ENCODE measurements at regions not wholly inside any gene's neighbourhood (a gene's known extent, or its start where the extent isn't known, plus 50 kb on each side); places are given as distances from the start of the nearest gene placed in this dataset.

GRCh38 chr6:159582736-159583135 is 110.3 kb downstream of the SOD2 start:
- Histone ChIP-seq H3K36me3 (replicated peaks; ENCODE audit: insufficient read depth, low read depth) (no peaks in the 10 kb centered on the region), H3K4me3 (no peak overlapping the region), H3K4me1 (ENCODE audit: insufficient read depth) (no peaks in the 10 kb centered on the region), H3K79me2 (no peaks in the 10 kb centered on the region), H2AFZ (no peak overlapping the region), H3K9me2 (replicated peaks; ENCODE audit: insufficient read depth) (no peaks in the 10 kb centered on the region), H3K27ac (no peak overlapping the region), H4K20me1 (ENCODE audit: insufficient read depth, poor library complexity, severe bottlenecking) (no peaks in the 10 kb centered on the region), H3K4me2 (no peak overlapping the region), H3K9me3 (ENCODE audit: low read depth) (no peaks in the 10 kb centered on the region), H3K27me3 (no peaks in the 10 kb centered on the region)
- no peak for DNase-seq (ENCODE audit: low spot score)
- TF ChIP-seq, protein P1, sequence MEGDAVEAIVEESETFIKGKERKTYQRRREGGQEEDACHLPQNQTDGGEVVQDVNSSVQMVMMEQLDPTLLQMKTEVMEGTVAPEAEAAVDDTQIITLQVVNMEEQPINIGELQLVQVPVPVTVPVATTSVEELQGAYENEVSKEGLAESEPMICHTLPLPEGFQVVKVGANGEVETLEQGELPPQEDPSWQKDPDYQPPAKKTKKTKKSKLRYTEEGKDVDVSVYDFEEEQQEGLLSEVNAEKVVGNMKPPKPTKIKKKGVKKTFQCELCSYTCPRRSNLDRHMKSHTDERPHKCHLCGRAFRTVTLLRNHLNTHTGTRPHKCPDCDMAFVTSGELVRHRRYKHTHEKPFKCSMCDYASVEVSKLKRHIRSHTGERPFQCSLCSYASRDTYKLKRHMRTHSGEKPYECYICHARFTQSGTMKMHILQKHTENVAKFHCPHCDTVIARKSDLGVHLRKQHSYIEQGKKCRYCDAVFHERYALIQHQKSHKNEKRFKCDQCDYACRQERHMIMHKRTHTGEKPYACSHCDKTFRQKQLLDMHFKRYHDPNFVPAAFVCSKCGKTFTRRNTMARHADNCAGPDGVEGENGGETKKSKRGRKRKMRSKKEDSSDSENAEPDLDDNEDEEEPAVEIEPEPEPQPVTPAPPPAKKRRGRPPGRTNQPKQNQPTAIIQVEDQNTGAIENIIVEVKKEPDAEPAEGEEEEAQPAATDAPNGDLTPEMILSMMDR (IDR thresholded peaks at IDR 0.05; ENCODE audit: poor library complexity) = no peak
- WGBS (ENCODE audit: low lambda C conversion rate, missing lambda C conversion rate) = 91% methylated on average over 8 of the region's 8 CpGs

DNA sequence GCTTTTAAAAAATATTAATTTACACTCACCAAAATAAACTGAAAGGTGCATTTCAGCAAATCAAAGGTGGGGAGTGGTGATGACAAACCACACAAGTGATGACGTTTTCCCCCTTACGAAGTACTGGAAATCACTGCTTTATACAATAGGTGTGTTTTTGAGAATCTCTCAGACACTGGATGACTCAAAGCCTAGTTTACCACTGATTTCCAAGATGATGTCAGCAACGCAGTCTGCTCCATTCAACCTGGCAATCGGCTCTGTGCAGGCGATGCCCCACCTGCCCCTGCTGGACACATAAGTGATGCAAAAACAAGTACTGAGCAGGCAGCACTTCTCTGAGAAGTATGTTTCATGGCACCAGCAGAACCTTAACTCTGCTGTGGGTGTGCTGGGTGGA is 114.4 kb downstream of the SOD2 start:
- WGBS (ENCODE audit: low lambda C conversion rate, missing lambda C conversion rate) = 94% methylated on average over 5 of the region's 5 CpGs
- Histone ChIP-seq H3K27ac (no peak overlapping the region), H2AFZ (no peak overlapping the region), H3K9me3 (ENCODE audit: low read depth) (no peaks in the 10 kb centered on the region), H3K4me1 (ENCODE audit: insufficient read depth) (no peaks in the 10 kb centered on the region), H3K9me2 (replicated peaks; ENCODE audit: insufficient read depth) (no peaks in the 10 kb centered on the region), H3K4me3 (no peak overlapping the region), H3K27me3 (no peaks in the 10 kb centered on the region), H3K79me2 (no peaks in the 10 kb centered on the region), H3K4me2 (no peak overlapping the region), H3K36me3 (replicated peaks; ENCODE audit: insufficient read depth, low read depth) (no peaks in the 10 kb centered on the region), H4K20me1 (ENCODE audit: insufficient read depth, poor library complexity, severe bottlenecking) (no peaks in the 10 kb centered on the region)
- no peak for DNase-seq (ENCODE audit: low spot score)
- TF ChIP-seq, protein P1 (IDR thresholded peaks at IDR 0.05; ENCODE audit: poor library complexity) = no peak
- TF ChIP-seq EZH2 (IDR thresholded peaks at IDR 0.05; ENCODE audit: borderline replicate concordance) (no peak), EZH2phosphoT487 (IDR thresholded peaks at IDR 0.05; ENCODE audit: low read depth, severe bottlenecking, unreplicated experiment) (no peak)

DNA sequence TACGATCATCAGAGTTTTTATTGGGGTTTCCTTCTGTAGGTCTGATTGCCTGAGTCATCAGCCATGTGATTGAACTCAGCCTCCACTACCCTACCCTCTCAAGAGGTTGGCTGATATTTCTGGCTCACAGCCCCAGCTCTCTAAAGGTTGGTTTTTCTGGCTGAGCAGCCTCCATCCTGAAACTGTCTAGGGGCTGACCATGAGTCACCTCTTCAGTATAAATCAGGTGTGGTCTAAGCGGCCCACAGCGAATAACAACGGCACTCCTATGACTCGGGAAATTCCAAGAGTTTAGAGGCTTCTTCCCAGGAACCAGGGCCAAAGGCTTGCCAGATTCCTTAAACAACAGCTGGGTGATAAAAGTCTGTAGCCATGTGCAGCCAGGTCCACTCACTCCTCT is 115.5 kb downstream of the SOD2 start:
- Histone ChIP-seq H3K4me2 (no peak overlapping the region), H3K27me3 (no peaks in the 10 kb centered on the region), H4K20me1 (ENCODE audit: insufficient read depth, poor library complexity, severe bottlenecking) (no peaks in the 10 kb centered on the region), H3K79me2 (no peaks in the 10 kb centered on the region), H3K27ac (no peak overlapping the region), H2AFZ (no peak overlapping the region), H3K36me3 (replicated peaks; ENCODE audit: insufficient read depth, low read depth) (no peaks in the 10 kb centered on the region), H3K4me3 (no peak overlapping the region), H3K9me2 (replicated peaks; ENCODE audit: insufficient read depth) (no peaks in the 10 kb centered on the region), H3K9me3 (ENCODE audit: low read depth) (no peaks in the 10 kb centered on the region), H3K4me1 (ENCODE audit: insufficient read depth) (no peaks in the 10 kb centered on the region)
- no peak for DNase-seq (ENCODE audit: low spot score)
- no peak for TF ChIP-seq EZH2phosphoT487 (IDR thresholded peaks at IDR 0.05; ENCODE audit: low read depth, severe bottlenecking, unreplicated experiment)
- 82% methylated on average over 5 of the region's 5 CpGs for whole genome bisulfite sequencing (ENCODE audit: low lambda C conversion rate, missing lambda C conversion rate)

DNA sequence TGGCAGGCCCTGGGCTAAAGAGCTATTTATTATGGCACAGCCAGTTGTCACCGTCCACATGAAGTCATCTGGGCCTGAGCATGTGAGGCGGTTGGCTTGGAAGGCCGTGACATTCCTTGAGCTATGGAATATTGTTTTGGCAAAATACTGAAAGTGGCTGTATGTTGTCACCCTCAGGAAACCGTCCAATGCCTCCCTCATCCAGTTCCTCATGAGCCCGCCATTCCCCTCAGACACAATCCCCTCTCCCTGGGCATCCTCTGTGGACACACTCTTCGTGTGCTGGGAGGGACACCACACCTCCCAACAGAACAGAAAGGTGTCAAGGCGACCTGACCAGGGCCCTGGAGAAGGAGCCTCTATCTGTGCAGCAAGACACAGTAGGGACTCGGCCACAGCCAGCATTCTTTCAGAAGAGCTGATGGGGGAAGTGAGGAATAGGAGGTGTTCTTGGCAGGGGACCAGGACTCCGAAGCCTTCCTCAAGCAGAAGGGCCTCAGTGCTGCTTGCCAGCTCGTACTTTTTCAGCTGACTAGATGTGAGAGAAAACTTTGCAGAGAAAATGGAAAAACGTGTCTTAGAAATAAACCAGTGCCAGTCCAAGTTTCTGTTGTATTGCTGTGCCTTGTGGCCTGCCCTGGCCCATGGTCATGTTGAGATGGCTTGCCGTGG is 120.5 kb downstream of the SOD2 start:
- WGBS (ENCODE audit: low lambda C conversion rate, missing lambda C conversion rate) = 84% methylated on average over 12 of the region's 12 CpGs
- Histone ChIP-seq H2AFZ (no peak overlapping the region), H3K27me3 (no peaks in the 10 kb centered on the region), H3K4me2 (no peak overlapping the region), H3K9me3 (ENCODE audit: low read depth) (no peaks in the 10 kb centered on the region), H3K27ac (no peak overlapping the region), H4K20me1 (ENCODE audit: insufficient read depth, poor library complexity, severe bottlenecking) (no peaks in the 10 kb centered on the region), H3K36me3 (replicated peaks; ENCODE audit: insufficient read depth, low read depth) (no peaks in the 10 kb centered on the region), H3K79me2 (no peaks in the 10 kb centered on the region), H3K9me2 (replicated peaks; ENCODE audit: insufficient read depth) (no peaks in the 10 kb centered on the region), H3K4me1 (ENCODE audit: insufficient read depth) (no peaks in the 10 kb centered on the region), H3K4me3 (no peak overlapping the region)
- TF ChIP-seq EZH2 (IDR thresholded peaks at IDR 0.05; ENCODE audit: borderline replicate concordance) = no peak
- TF ChIP-seq, protein P1 (IDR thresholded peaks at IDR 0.05; ENCODE audit: poor library complexity) = no peak
- no peak for TF ChIP-seq EZH2phosphoT487 (IDR thresholded peaks at IDR 0.05; ENCODE audit: low read depth, severe bottlenecking, unreplicated experiment)
- DNase-seq (ENCODE audit: low spot score) = no peak

Data from hepatocyte (in vitro differentiated cells).